Spleen (tissue), 11 donors: ENCODE measurements at regions not wholly inside any gene's neighbourhood (a gene's known extent, or its start where the extent isn't known, plus 50 kb on each side); places are given as distances from the start of the nearest gene placed in this dataset.

Experiments
- DNase-seq: peaks from one replicate; pipeline ENCODE4 v3.0.0-alpha.2; 2020
- H3K27ac ChIP-seq, 8 donors: fragments of 200-600 bp; sonication (generic) in 7 of 8; 1 replicate in 4 of 8; 2 replicates in 4 of 8; pipeline versions ENCODE4 v1.5.0 to v1.8.0; 2016 to 2021; ENCODE audit warnings: inconsistent platforms in 4 of 8, mild to moderate bottlenecking in 4 of 8, moderate library complexity in 1 of 8
- H3K27me3 ChIP-seq, 7 donors: fragments of 200-600 bp; sonication (generic) in 6 of 7; replicated peaks in 1 of 7; 1 replicate in 4 of 7; 2 replicates in 3 of 7; pipeline versions ENCODE4 v1.5.0 to v1.8.0; 2016 to 2021; ENCODE audit warnings: inconsistent platforms in 3 of 7, mild to moderate bottlenecking in 1 of 7
- H3K36me3 ChIP-seq, 6 donors: fragments of 200-600 bp; sonication (generic) in 5 of 6; 1 replicate in 4 of 6; 2 replicates in 2 of 6; pipeline versions ENCODE4 v1.5.0 to v1.8.0; 2016 to 2021; ENCODE audit warnings: inconsistent platforms in 2 of 6
- H3K4me1 ChIP-seq, 6 donors: fragments of 200-600 bp; sonication (generic) in 5 of 6; 1 replicate in 3 of 6; 2 replicates in 3 of 6; pipeline versions ENCODE4 v1.5.0 to v1.8.0; 2016 to 2021; ENCODE audit warnings: inconsistent platforms in 3 of 6
- H3K4me3 ChIP-seq, 8 donors: fragments of 200-600 bp; sonication (generic) in 7 of 8; 1 replicate in 4 of 8; 2 replicates in 4 of 8; pipeline versions ENCODE4 v1.5.0 to v1.8.0; 2016 to 2021; ENCODE audit warnings: inconsistent platforms in 4 of 8, mild to moderate bottlenecking in 4 of 8, moderate library complexity in 2 of 8
- H3K9me3 ChIP-seq, 8 donors: fragments of 200-600 bp; sonication (generic) in 7 of 8; 1 replicate in 4 of 8; 2 replicates in 4 of 8; pipeline versions ENCODE4 v1.5.0 to v1.8.0; 2016 to 2021; ENCODE audit warnings: inconsistent platforms in 4 of 8
- CTCF ChIP-seq, 11 experiments: fragments of 200-600 bp in 7 of 11; fragments of 450-650 bp in 4 of 11; sonication (generic) in 4 of 11; IDR thresholded peaks in 8 of 11; conservative IDR thresholded peaks in 3 of 11; 1 replicate in 7 of 11; 2 replicates in 4 of 11; pipeline versions ENCODE4 v1.4.0 to v1.8.0; 2016 to 2021; ENCODE audit warnings: antibody characterized with exemption in 11 of 11, inconsistent platforms in 4 of 11, mild to moderate bottlenecking in 1 of 11
- POLR2A ChIP-seq, 3 donors: fragments of 450-650 bp; IDR thresholded peaks; one replicate each; pipeline ENCODE4 v1.5.1; 2017; ENCODE audit warnings: antibody characterized with exemption in 3 of 3, mild to moderate bottlenecking in 1 of 3
- POLR2AphosphoS5 ChIP-seq, 3 donors: sonication (generic); formaldehyde crosslinking; IDR thresholded peaks; one replicate each; pipeline ENCODE4 v1.5.1; 2017; ENCODE audit warnings: antibody characterized with exemption in 3 of 3
- WGBS, 5 donors: extraction: QIAGEN DNeasy Blood & Tissue Kit in 3 of 5; methylation state at CpG; one replicate each; pipeline versions ENCODE4 v1.1.5 to v1.1.7; 2013 to 2018; 5-methylcytosine and 5-hydroxymethylcytosine counted together
- intact Hi-C: fragments of 100-400 bp; cut with DNase I; formaldehyde crosslinking; loops from one replicate; pipeline ENCODE4 v1.15.0; 2023; ENCODE audit warnings: low total_unique reads
- donor health status: healthy with polysubstance abuse.
- donor health status: DM: no; HTN: no; CAD: no; lungs with moderate emphysema.
- donor health status: DM: no; HTN: no; CAD: no.
- donor health status: Bipolar disorder and iron deficiency.
- donor health status: healthy.
- donor health status: DM: no; HTN: no; CAD: no.
- donor health status: DM: yes; HTN: yes; CAD: no.

GRCh38 chr9:89955626-89956025 lies 350.8 kb downstream of the GADD45G start:
- Histone ChIP-seq H3K4me3 (no peak overlapping the region), H3K27ac (no peak overlapping the region), H3K4me1 (peaks cover 0 to 15% (median 0%) of the 10 kb centered on the region in 6 donors), H3K27me3 (no peaks in the 10 kb centered on the region), H3K36me3 (no peaks in the 10 kb centered on the region), H3K9me3 (no peaks in the 10 kb centered on the region)
- intact Hi-C loops: no loop called here
- TF ChIP-seq POLR2AphosphoS5 (IDR thresholded peaks at IDR 0.05) (no peak), CTCF (IDR thresholded peaks at IDR 0.05 in 8 of 11, conservative IDR thresholded peaks at IDR 0.05 in 3 of 11) (no peak), POLR2A (IDR thresholded peaks at IDR 0.05) (no peak)
- 79 to 90% (median 82%) methylated on average over 1 of the region's 1 CpG for WGBS, 5 donors
- DNase-seq: no peak

- WGBS, 5 donors: 73 to 91% (median 76%) methylated on average over 5 of the region's 5 CpGs
- Histone ChIP-seq H3K27me3 (no peaks in the 10 kb centered on the region), H3K9me3 (no peaks in the 10 kb centered on the region), H3K4me3 (no peak overlapping the region), H3K27ac (no peak overlapping the region), H3K36me3 (no peaks in the 10 kb centered on the region), H3K4me1 (peaks cover 0 to 17% (median under 1%) of the 10 kb centered on the region in 6 donors)
- no peak for TF ChIP-seq POLR2A (IDR thresholded peaks at IDR 0.05)
- TF ChIP-seq POLR2AphosphoS5 (IDR thresholded peaks at IDR 0.05): no peak
- TF ChIP-seq CTCF (IDR thresholded peaks at IDR 0.05 in 8 of 11, conservative IDR thresholded peaks at IDR 0.05 in 3 of 11): no peak
- intact Hi-C loops: no loop called here
- no peak for DNase-seq
These were observed 351.5 kb downstream of the GADD45G start for GRCh38 chr9:89956331-89956730.

GRCh38 chr9:89956907-89957306 lies 352.1 kb downstream of the GADD45G start:
- no peaks in the 10 kb centered on the region for H3K27me3 ChIP-seq
- H3K4me1 ChIP-seq: peaks cover 0 to 23% (median 6%) of the 10 kb centered on the region in 6 donors
- TF ChIP-seq CTCF (IDR thresholded peaks at IDR 0.05 in 8 of 11, conservative IDR thresholded peaks at IDR 0.05 in 3 of 11) (no peak), POLR2AphosphoS5 (IDR thresholded peaks at IDR 0.05) (no peak), POLR2A (IDR thresholded peaks at IDR 0.05) (no peak)
- no peaks in the 10 kb centered on the region for H3K9me3 ChIP-seq
- H3K36me3 ChIP-seq: no peaks in the 10 kb centered on the region
- WGBS, 5 donors: 81 to 96% (median 92%) methylated on average over 3 of the region's 3 CpGs
- H3K27ac ChIP-seq: no peak overlapping the region
- intact Hi-C loops: no loop called here
- H3K4me3 ChIP-seq: no peak overlapping the region
- no peak for DNase-seq

GRCh38 chr9:89958086-89958485 lies 353.3 kb downstream of the GADD45G start:
- H3K4me3 ChIP-seq: no peak overlapping the region
- H3K27ac ChIP-seq: no peak overlapping the region
- WGBS, 5 donors: 85 to 94% (median 90%) methylated on average over 11 of the region's 11 CpGs
- no peaks in the 10 kb centered on the region for H3K27me3 ChIP-seq
- DNase-seq: no peak
- no peaks in the 10 kb centered on the region for H3K9me3 ChIP-seq
- TF ChIP-seq POLR2AphosphoS5 (IDR thresholded peaks at IDR 0.05) (no peak), POLR2A (IDR thresholded peaks at IDR 0.05) (no peak), CTCF (IDR thresholded peaks at IDR 0.05 in 8 of 11, conservative IDR thresholded peaks at IDR 0.05 in 3 of 11) (no peak)
- intact Hi-C loops: no loop called here
- no peaks in the 10 kb centered on the region for H3K36me3 ChIP-seq
- H3K4me1 ChIP-seq: peaks cover 0 to 35% (median 12%) of the 10 kb centered on the region in 6 donors
